ENCODE measurements at regions not wholly inside any gene's neighbourhood (a gene's known extent, or its start where the extent isn't known, plus 50 kb on each side); places are given as distances from the start of the nearest gene placed in this dataset.

DNA sequence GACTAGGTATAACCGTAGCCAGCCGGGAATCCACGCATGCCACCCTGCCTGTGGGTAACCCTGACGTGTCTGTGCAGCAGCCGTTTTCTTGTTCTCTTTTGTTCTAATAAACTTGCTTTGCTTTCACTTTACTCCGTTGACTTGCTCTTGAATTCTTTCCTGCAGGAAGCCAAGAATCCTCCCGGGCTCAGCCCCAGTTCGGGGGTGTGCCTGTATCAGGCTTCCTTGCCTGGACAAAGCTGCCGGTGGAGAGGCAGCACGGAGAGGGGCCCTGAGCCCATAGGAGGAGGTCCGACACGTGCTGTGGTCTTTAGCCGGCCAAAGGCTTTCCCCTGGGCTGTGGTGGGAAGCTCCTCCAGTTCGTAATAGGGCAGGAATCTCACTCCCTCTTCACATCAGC is 256.5 kb upstream of the PPP2R2D start:
- ChIA-PET CTCF (no interaction called here), POLR2A (no interaction called here)

DNA sequence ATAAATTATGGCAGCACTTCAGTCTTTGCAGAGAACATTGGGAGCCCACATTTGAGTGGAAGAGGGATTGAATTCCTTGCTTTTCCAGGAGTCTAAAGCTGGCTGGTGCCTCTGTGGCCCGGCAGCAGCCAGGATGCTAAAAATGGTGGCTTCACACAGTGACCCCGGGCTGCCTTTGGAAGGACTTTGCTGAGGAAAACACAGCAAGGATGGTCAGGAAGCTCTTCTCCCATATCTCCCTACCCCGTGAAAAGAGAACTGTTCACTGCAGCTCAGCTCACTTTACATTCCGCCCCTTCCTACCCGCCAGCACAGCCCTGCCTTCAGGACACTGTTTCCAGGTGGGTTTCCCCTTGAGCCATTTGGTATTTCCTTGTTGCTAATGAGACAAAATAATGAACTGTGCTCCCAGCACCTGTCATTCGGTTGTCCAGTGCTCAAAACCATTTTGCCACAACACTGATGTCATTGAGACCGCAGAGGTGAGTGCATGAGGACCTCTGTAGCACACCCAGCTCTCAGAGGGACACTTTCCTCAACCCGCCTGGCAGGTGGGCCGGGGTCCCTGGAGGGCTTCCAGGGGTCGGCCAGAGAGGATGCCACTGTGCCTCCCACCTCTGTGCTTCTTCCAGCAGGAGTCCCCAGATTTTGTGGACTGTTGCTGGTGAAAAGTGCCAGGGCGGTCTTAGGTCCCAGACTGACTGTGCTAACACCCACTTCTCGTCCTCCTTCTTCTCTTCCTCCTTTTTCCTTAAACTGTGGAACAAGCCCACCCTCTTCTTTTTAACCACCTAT is 255.7 kb upstream of the PPP2R2D start:
- ChIA-PET POLR2A (no interaction called here), CTCF (no interaction called here)

DNA sequence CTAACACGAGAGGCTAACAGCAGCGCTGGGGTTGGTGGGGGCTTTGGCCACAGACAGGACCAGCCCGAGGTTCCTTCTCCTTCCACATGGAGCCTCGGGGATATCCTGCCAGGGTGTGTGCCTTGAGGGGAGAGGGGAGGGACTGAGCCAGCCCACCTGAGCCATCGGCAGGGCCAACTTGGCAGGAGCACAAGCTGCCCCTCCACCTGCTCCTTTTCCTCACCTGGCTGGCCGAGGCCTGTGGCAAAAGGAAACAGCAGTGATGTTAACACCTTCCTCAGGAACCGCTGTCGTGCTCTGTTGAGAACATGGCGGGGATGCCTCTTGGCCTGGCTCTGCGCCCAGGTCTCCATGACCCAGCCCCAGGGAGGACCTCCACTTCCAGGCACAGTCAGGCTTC is 255.1 kb upstream of the PPP2R2D start:
- ChIA-PET POLR2A (no interaction called here), CTCF (no interaction called here)

DNA sequence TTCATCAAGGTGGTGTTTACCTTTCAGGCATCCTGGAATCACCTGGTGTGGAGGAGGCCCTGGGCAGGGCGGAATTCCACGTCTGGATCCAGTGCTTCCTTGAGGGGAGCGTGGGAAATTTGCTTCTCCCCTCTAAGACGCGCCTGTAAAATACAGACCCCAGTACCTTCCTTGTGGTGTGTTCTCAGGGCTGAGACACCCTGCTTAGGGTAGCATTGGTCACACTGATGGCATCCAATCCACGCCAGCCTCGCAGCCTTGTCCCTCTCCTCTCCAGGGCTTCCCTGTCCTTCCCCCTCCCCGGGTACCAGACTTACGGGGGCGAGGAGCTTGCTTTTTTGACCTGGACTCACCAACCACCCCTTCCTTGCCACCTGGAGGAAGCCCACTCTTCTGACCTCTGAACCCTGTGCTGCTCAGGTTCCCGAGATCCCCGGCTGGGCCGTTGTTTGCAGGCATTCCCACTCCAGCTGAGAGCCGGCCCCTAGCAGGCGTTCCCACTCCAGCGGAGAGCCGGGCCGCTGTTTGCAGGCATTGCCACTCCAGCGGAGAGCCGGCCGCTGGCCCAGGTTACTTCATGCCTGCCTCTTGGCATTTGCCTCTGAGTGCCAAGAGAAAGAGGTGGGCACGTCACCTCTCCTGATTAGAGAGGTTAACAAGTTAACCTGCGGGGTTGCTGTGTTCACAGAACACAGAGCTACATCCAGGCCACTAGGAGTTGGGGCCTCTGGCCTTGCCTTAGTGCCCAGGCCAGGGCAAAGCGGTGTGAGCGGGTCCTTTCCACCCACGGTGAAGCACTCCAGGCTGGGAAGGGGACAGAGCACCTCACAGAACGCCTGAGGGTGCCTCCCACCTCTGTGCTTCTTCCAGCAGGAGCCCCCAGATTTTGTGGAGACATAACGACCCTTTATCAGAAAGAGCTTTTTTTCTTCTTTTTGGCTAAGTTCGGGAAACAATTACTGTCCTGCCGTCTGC is 254.0 kb upstream of the PPP2R2D start:
- POLR2A ChIA-PET: no interaction called here
- CTCF ChIA-PET: no interaction called here

DNA sequence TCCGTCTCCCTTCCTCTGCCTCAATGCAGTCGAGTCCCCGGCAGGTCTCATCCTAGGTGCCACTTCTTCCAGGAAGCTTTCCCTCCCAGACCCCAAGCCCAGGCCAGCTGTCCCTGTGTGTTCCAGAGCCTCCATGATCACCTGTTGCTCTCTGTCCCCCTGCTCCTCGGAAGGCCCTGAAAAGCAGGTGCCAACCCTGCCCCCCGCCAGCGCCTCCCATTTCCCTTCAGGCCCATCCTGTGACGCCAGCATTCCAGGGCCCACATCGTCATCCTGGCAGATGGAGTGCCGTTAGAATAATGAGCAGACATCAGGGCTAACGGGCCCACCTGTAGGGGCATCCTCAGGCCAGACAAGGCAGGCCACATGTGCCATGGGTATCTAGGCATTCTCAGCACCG is 253.0 kb upstream of the PPP2R2D start:
- ChIA-PET POLR2A (no interaction called here), CTCF (no interaction called here)

DNA sequence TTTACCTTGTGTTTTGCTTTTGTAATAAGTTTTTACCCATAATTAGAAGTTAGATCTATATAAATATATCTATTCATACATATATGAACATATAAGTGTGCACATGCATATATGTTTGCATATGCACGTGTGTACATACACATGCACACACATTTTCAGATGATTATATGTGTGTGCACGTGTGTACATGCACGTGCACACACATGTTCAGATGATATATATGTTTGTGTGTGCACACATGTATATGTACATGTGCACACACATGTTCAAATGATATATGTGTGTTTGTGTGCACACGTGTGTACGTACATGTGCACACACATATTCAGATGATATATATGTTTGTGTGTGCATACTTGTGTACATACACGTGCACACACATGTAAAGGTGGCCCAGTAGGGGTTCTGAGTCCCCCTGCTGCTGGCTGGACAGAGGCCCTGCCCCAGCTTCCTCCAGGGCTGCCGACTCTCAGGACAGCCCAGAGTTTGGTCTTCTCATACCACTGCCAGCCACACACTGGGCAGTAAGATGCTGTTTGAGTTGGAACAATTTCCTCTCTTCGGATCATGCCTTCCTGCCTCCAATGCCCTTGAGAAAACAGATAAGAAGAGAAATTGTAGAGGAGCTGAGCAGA is 252.3 kb upstream of the PPP2R2D start:
- POLR2A ChIA-PET: no interaction called here
- CTCF ChIA-PET: no interaction called here

DNA sequence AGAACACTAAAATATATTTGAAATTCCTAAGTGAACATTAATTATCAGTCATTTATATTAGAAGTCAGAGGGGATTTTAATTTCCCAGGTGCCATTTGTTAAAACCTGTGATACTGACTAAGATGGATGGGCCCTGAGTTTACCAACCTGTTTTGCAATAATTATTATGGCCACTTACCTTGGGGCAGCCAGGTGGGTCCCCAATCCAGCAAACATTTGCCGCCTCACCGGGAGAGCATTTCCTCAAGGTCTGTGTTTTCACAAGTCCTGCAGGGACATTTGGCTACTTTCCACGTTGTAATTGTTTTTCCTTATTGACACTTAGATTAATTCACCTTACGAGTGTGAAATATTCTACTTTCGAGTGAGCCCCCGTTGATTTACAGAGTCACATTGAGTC is 251.2 kb upstream of the PPP2R2D start:
- POLR2A ChIA-PET: no interaction called here
- CTCF ChIA-PET: no interaction called here

DNA sequence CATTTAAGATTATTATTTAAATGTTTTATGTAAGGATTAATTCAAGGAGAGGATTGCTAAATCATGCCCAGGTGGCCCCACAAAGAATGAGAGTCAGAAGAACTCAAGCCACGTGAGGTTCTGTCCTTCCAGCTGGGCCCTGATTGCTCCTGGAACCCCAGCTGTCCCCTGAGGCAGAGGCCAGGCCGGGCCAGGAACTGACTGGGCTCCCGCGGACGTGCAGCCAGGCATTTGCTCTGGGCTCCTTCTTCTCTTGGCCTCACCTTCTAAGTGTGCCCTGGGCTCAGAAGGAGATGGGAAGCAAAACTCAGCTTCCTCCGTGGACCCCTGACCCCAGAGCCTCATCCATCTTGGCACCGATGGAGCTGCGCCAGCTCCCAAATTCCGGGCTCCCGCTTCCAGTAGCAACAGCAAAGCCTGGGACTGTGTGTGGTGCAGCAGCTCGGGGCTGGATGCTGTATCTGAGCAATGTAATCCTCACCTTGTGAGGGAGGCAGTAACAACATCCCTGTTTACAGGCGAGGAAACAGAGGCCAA is 250.6 kb upstream of the PPP2R2D start:
- POLR2A ChIA-PET: no interaction called here
- CTCF ChIA-PET: no interaction called here

DNA sequence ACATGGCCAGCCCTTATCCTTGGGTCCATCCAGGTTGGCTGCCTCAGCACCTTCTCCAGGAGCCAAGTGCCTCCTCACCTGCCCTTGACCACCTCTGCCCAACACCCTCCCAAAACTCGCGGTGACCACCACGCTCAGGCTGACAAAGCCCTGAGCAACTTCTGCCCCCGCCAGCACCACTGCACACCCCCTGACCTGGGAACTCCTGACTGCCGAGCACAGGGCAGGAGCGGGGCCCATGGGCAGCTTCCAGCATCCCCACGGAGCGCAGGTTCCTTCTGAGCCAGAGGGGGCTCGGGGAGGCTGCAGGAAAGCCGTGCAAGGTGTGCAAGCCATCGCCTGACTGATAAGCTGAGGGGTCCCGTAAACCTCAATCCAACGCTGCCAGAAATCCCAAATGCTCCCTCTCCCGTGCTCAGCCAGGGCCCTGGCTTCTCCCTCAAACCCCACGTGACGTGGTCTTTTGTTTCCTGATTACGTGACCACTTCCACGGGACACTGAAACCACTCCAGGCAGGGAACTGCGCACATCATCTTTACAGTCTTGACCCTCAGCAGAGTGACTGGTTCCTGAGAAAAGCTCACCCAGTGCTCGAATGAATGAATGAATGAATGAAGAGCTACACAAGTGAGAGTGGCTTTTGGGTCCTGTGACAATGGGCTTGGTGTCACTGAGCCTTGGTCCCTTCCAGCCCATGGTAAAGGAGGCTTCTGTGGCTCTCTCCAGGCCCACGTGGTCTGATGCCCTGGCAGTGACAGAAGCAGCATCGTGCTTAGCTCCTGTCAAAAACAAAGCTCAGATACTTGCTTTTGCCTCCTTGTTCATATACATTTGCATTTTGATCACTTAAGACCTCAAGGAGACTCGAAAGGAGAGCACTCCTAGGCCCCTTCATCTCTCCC is 249.8 kb upstream of the PPP2R2D start:
- ChIA-PET POLR2A (no interaction called here), CTCF (no interaction called here)

DNA sequence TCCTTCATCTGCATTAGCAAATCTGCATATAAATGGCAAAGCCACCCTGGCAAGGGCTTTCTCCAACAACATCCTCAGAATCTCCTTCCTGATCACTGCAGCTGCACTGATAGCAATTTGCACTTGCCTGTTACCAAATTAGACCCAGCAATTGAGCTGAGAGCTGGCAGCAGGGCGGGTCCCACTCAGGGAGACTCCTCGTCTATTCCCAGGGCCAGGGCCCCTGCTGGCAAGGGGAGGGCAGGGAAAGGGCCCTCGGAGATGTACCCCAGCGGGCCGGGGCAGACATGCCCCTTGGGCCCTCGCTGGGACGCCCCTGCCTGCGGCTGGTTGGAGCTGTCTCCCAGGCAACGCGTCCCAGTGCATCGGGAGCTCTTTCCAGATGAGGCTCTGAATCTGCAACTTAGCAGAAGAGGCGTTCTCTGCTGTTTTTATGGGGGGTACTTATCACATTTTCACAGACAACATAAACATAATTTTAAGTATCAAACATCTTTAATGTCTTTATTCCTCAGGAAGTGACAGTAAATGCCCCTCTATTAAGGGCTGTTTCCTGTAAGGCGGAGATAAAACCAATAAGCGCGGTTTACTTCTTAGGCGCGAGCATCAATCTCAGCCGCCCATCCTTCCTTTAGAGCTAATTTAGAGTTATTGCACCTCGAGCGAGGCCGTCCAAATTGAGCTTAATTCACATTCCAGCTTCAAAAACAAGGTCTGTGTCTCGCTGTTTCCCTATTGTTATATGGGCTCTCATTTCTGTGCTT is 249.0 kb upstream of the PPP2R2D start:
- CTCF ChIA-PET: no interaction called here
- POLR2A ChIA-PET: no interaction called here

DNA sequence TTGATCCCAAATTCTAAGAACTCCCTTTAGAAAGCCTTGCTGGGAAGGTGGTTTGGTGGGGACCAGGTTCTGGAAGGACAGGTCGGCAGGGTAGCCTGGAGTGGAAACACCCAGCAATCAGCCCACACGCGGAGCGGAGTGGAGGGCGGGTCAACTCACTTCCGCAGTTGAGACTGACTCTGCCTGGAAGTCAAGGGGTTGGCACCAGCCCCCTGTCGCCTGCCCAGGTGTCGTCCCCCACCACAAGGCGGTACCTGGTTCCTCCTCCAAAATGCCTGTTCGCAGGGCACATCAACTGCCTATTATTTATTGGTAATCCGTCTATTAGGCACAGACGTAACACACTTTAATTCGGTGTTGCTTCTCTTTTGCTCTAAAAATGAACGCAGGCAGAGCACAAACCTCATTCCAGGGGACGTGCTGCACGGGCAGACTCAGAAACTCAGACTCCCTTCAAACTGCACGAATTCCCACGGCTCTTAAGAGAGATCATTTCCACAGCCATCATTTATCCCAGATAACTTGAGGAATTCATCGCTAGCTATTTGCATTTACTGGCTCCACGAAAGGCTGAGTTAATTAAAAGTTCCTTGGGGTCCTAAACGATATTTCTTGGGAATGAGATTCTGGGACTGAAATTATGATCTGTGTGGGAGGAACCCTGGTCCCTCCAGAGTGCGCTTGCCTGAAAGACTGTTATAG is 248.2 kb upstream of the PPP2R2D start:
- ChIA-PET POLR2A (no interaction called here), CTCF (no interaction called here)

DNA sequence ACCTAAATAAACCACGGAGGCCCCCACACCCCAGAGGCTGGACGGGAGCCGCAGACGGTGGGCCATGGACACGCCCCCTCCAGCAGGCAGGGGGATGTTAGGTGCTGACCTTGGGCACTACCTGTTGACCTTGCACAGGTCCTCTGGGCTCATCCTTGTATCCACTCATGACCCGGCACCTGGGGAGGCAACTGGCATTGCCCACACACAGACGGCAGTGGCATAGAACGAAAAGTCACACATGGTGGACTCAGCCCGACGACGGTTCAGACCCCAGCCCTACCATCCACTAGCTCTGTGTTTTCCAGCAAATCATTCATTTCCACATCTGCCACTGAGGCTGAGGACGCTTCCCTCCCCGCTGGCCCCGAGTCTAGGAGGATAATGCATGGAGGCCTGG is 247.7 kb upstream of the PPP2R2D start:
- ChIA-PET POLR2A (no interaction called here), CTCF (no interaction called here)

DNA sequence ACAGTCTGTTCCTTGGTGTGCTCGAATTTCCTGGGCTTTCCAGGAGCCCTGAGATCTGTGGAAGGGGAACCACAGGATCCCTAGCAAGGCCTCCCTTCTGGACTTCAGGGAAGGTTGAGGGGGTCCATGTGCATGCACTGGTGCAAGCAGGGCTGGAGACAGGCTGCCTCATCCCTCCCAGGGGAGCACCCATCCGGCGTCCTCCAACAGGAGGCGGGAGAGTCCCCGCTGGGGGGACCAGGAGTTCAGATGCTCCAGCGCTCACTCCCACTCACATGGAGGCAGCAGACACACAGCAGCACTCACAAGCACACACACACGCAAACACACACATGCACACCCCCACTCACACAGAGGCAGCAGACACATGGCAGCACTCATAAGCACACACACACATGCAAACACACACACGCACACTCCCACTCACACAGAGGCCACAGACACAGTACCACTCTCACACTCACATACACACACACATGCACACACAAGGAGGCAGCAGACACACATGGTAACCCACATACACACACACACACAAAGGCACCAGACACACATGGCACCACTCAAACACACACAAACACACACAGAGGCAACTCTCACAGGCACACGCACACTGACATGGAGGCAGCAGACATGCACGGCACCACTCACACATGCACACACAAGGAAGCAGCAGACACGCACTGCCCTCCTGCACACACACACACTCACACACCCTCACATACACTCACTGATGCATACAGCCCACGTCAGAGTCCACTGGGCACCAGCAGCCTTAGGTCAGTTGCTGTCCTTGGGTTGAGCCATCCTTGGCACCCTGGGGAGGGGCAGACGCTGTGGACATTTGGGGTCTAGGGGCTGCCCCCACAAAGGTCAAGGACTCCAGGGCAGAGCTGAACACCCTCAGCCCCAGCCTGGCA is 247.0 kb upstream of the PPP2R2D start:
- POLR2A ChIA-PET: no interaction called here
- CTCF ChIA-PET: no interaction called here

DNA sequence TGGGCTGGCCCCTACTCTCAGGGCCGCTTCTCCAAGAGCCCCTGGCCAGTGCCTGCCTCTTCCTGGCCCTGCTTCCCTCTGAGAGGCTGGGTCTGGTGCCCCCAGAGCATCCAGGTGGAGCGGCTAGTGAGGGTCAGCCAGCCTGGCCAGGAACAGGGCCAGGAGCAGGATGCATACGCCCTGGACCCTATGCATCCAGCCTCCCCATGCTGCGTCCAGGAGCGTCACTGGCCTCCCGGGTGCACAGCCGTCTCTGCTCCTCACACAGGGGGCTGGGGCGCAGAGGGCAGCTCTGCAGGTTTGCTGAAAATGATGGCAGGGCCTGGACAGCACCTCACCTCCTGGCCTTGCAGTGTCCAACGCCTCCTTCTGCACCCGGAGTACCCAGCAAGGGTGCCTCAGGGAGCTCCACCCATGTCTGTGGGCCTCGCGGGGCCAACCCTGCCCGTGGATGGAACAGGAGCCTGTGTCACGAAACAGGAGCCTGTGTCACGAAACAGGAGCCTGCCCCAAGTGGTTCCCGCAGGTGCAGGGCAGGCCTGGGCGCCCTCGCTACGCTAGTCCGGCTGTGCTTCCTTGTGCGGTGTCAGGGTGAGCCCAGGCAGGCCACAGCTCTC is 246.2 kb upstream of the PPP2R2D start:
- POLR2A ChIA-PET: no interaction called here
- CTCF ChIA-PET: no interaction called here

DNA sequence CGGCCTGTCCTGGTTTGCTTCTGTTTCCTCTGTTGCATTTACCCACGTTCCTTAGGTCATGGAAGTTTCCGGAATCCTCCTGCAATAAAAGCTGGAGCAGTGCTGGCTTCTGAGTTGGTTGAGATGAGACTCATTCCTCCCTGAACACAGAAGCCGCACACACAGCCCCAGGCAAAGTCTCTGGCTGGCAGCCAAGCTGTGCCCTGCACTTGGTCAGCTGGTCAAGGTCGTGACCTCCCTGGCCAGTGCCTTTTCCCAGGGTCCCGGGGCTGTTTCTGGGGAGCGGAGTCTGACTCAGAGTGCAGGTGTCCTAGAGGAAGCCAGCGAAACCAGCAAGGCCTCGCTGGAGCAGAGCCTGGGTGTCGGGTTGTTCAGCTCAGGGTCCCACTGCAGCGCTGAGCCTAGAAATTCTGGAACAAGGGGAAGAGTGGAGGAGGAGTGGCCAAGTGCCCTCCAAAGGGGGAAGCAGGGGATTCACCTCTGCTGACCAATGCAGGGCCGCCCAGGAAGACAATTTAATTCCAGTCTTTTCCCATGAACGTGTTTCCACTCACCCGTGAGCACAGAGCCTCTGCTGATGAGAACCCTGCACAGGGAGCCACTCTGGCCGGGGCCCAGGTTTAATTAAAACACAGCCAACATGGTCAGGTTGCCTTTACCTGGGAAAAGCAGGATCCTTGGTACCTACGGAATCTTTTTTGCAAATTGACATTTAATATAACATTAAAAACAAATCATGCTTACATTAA is 245.5 kb upstream of the PPP2R2D start:
- ChIA-PET CTCF (no interaction called here), POLR2A (no interaction called here)

DNA sequence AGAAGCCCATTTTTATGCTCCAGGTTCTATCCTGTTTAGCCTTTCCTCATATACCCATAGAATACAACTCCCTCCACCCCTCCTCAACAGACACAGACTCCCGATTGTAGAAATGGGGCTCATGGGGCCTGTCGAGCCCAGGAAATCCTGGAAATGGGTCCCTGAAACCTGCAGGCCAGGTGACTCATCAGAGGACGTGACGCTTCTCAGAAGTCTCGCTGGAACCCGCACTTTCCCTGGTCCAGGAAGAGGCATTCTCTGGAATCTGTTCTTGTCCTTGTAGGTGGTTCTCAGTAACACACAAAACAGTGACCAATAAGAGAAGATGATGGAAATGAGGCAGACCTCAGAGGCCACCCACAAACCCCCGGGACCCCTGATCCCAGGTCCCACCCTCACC is 244.8 kb upstream of the PPP2R2D start:
- CTCF ChIA-PET: no interaction called here
- POLR2A ChIA-PET: no interaction called here

All from activated CD8-positive, alpha-beta memory T cell treated with anti-CD3 and anti-CD28 coated beads for 36 hours (primary cell).